ENCODE measurements at regions not wholly inside any gene's neighbourhood (a gene's known extent, or its start where the extent isn't known, plus 50 kb on each side); places are given as distances from the start of the nearest gene placed in this dataset.

DNA sequence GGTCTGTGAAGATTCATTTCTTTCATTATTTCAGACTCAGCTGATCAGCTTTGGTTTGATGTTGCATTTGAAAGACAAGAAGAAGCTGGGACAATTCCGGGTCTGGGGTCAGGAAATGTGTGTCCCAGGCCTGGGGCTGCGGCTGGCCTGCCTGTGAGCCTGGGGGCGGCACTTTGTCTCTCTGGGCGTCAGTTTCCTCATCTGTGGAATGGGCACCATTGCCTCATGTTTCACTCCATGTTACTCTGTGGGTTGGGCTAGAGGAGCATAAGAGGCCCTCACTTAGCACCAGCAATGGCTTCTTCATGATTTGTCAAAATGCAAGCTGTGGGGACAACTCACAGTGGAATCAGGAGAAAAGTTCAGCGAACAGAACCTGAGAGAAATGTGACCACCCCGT, 570.1 kb downstream of the VRK1 start:
- DNase-seq, result no peak

DNA sequence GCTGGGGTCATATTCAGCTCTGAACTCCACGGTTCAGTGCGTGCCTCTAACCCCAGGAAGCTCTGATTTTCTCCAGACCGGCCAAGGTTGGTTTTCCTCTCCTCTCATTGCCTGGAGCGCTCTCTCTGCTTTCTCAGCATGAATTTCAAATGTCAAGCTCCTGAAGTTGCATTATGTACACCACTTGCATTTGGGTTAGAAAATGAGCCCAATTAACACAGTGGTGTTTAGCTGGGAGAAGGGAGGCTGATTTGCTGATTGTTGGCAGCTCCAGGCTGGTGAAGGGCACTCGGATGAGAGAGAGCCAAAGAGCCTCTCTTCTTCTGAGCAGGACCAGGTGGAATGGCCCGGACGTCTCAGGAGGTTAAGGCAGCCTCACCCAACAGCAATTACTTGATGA, 570.9 kb downstream of the VRK1 start:
- no peak for DNase-seq

DNA sequence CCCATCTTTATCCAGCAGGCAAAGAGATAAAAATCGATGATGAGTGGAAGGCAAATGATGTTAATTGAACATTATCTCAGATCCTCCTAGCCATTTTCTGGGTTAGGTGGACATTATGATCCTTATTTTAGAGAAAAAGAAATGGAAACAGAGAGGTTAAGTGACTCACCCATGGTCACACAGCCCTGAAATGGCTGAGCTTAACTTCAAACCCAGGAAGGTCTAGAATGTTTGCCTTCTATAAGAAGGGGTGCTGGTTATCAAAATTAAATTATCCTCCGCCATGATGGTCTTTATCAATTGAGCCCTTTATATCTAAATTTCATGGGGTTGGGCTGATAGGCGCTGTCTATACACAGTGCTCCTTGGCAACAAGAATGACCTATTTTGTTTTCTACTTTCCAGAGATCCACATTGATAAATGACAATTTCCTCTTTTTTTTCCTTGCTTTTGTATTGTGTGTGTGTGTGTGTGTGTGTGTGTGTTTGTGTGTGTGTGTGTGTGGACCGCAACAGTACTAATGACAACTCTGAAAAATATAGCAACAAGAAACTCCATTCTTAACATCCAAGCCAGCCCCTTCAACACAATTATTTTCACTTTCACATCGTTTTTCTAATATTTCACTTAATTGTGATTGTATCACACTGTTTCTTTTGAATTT, 571.9 kb downstream of the VRK1 start:
- no peak for DNase-seq

DNA sequence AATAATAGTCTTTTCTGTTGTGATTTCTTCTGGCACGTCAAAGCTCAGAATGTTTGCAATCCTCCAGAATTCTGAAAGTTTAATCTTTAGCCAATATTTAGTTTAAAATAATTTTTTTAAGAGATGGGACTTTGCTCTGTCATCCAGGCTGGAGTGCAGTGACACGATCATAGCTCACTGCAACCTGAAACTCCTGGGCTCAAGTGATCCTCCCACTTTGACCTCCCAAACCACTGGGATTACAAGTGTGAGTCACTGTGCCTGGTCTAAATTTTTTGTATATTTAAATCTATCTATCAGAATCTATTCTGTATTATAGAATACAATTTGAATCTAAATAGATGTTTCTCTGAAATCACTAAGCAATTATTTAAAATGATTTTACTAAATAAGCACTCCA, 572.7 kb downstream of the VRK1 start:
- DNase-seq, result no peak

DNA sequence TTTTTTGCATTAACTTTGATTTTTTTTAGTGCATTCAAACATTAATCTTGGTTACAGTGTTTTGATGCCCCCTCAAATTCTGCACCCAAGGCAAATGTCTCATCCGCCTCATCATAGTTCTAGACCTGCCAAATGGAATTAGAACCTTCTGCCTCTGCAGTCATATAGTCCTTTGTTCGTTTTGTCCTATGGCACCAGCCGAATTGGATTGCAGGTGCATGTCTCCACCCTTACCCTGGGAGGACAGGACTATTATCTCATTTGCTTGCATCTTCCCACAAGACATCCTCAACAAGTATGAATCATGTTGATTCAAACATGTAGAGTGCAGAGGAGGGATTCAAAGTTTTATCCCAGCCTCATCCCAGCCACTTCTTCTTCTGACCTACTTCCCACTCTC, 579.1 kb downstream of the VRK1 start:
- DNase-seq, result no peak

DNA sequence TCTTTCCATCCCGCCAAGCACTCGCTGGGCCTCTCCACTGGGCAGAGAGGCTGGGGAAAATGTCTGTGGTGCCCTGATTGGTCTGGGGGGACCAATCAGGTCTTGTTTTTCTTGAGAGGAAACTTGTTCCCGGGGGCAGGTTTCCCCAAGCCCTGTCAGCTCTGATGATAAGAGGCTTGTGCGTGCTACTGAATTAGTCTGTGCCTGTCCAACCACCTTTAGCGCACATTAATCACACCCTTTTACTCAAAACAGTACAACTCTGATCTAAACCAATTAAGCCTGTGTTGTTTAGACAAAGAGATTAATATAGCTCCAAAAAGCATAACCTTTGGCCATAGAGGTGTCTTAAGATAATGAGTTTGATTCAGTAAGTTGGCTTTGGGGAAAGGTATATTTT, 580.4 kb downstream of the VRK1 start:
- DNase-seq, result no peak

DNA sequence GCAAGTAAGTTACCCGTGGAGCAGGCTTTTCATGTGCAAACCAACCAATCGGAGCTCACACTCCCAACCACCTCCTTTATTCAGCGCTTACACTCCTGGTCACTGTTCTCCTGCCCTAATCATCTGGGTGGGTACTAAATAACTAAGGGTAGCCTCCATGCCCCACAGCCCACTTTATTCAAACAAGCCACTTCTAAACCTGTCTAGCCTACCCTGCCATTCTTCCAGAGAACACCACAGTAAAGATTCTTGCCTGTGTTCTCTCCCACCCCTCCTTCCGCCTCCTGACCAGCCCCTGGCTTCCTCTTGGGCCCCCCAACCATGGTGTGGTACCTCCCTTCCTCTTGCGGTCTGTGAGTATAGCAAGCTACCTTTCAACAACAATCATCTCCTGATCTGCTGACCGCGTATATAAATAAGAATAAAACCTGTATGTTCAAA, 581.9 kb downstream of the VRK1 start:
- no peak for DNase-seq

DNA sequence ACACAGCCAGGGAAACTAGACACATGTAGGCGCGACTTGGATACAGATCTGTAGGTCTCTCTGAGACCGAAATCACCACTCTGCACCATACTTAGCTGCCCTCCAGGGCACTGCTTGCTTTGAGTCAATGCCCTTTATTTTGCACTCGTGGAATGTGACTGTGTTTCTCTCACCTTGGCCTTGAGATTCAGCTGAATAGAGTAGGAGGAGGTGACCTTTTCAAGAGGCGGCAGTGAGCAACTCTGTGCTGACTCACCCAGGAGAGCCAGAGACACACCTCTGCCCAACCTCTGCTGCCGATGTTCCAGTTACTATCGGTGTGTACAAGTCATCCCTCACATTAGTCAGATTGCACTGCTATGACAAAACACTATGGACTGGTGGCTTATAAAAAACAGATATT, 583.4 kb downstream of the VRK1 start:
- DNase-seq, result no peak

DNA sequence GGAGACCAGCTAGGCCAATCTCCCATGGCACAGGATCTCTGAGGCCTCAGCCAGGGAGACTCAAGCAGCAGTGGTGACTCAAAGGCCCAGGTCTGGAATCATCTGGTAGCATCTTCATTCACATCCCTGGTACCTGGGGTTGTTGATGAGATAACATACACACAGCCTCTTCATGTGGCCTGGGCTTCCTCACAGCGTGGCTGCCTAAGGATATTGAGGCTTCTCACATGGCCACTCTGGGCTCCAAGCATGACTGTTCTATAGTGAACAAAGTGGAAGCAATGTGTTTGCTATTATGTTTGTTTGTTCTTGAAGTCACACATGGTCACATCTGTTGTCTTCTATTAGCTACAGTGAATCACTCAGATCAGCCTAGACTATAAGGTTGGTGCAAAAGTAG, 584.1 kb downstream of the VRK1 start:
- DNase-seq, result no peak

DNA sequence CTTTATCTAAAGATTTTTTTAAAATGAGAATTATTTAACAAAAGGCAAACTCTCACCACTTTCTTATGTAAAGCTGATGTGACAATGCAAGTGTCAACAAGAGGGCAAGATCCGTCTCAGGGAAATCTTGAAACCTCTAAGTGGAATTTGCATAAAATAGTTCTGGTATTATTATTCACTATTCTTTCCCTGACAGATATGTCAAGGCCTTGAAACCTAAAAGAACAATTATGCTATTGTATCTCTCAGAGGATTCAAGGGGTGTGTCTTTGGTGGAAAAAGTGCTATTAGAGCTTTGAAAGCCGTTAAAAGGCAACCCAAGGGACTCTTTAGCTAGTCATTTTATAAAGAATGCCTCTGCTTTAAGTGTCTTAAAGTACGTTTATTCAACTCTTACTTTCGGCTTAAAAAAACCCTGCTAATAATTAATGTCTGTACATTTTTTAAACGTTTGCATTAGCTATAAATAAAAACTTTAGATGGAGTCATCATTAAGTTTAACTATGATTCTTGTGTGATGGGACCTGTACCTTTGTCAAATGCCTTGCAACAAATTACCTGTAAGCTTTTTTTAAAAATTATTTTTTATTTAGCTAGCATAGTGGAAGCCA, 585.5 kb downstream of the VRK1 start:
- no peak for DNase-seq

DNA sequence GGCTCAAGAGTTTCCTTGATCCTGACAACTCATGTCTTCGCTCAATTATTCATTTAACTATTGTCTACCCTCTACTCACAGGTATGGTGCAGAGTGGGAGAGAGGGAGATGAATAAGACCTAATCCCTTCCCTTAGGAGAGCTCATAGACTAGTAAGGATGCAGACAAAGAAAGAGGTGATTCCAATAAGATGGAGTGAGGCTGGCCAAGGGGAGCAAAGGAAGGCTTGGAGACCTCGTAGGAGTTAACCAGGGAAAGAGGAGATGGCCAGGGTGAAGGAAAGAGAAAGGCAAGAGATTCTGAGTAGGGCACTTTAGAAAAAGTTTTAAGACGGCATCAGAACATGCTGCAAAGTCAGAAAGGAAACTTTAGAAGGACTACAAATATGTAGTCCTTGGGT, 588.5 kb downstream of the VRK1 start:
- DNase-seq, result no peak

DNA sequence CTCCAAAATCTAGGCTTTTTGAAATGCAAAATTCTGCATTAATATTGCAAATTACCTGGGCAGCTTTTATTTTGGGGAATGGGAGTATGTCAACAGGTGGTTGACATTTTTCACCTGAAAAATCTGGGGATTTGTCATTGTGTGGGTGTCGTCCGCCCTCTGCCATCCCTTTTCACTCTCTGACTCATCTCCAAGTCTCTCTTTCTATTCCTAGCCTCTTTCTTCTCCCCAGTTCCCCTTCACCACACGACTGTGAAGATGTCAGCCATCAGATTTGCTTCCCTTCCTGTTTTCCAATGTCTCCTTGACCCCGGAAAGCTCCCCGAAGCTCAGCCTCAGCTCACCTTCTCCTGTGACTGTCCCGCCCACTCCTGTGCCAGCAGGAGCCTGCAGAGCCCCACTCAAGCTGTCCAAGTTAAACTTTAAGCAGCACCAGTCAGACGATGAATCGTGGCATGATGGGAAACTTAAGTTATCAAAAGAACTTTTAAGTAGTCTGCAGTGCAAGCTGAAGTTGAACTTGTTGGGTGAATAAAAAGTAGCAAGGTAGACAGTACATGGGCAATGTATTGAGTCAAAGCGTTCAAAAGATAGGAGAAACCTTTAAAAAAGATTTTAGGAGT, 590.2 kb downstream of the VRK1 start:
- DNase-seq, result no peak

DNA sequence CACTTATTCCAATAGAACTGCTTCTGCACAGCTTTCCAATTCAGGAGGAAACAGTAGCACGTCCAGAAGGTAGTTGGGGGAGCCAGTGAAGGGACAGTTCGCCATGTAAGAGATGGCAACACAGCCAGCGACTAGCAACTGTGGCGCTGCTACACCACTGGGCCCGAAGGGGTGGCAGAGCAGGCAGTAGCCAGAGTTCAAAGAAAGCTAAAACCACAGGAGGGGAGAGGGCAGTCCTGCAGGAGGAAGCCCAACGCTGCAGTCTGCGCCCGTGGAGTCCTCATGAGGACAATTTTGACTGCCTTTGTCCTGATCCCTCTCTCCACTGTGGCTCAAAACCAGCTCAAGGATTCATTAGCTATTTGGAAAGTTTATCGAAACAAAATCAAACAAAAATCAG, 591.2 kb downstream of the VRK1 start:
- DNase-seq, result no peak

DNA sequence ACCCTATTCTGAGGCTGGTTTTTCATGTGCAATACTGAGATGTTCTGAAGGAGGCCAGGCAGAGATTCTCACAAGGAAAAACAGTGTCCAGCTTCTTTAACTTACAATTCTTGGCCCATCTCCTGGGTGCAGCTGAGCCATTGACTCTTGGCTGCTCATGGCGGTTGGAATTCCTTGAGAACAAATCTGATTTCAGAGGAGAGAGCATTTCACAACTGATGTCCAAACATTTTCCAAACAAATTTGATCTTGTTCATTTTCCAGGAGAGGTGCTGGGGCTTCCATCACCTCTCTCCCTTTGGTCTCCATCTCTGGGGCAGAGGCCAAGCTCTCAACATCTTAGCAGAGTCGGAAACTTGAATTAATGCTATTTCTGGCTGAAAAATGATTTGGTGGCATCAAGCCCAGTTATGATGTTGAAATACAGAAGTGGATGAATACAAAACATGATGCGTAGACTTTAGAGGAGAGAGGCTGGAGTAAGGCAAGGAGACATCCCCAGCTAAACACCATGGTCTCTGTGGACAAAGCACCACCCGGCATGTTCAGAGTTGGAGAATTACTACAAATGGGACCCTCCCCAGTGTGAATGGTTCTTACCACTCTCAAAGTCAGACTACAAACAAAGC, 593.0 kb downstream of the VRK1 start:
- no peak for DNase-seq

DNA sequence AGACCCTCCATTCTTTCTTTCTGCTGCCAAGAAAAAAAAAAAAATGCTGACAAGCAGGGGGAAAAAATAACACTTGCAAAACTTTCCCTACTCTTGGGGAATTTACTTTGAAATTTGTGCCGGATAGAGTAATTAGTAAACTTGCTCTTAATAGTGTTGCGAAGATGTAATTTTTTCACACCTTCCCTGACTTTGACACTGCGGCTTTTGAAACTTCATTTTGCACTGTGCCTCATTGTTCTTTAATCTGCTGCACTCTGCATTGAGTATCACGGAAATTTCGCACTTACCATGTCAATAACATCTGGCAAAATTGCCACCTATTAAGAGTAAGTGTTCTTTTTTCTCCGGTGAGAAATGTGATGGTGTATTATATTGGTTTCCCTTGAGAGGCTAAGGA, 596.1 kb downstream of the VRK1 start:
- DNase-seq, result no peak

DNA sequence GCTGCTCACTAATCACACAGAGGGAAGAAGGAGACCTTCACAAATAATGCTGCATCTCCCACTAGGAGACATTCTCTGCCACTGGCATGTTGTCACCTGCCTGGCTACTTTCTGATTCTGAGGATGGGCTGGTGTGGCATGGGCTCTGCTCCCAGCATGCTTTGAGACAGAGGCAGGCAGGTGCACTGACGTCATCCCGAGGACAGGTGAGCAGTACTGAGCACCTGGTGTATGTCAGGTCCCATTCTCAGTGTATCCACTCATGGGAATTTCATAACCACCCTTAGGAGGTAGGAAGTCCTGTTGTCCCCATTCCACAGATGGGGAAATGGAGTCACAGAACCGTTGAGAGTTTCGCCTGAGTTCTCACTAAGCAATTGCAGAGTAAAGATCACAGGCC, 597.9 kb downstream of the VRK1 start:
- DNase-seq, result no peak

DNA sequence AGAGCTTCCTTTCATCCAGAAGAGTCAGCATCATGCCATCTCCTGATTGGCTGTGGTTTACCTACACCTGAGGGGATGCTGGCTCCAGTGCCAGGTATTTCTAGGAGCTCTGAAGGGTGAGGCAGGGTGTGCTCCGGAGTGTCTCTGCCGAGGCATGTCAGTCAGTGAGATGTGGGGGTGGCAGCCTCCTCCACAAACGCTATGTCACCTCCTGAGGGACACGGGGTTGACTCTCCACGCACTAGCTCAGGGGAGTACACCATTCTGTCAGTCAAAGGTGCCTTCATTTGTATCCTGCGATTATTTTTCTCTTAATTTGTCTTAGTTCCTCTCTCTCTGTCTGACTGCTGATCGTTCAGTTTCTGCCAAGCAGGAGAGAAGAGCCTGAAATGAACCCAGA, 604.5 kb downstream of the VRK1 start:
- DNase-seq, result no peak

DNA sequence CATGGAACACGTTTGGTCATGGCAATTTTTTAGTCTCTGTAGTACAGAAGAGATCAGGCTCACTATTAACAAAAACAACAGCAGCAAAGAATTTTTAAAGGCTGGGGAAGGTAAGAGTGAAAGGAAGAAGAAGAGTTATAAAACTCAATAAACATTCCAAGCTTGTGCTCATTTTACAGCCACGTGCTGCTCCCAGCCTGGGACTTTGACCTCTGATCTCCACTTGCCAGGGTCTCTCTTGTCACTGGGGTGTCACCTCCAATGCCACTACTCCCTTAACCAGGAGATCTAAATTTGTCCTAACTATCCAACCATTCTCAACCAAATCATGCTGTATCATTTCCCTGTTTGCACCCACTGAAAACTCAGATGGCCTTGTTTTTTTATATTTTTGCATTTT, 605.1 kb downstream of the VRK1 start:
- DNase-seq, result no peak

DNA sequence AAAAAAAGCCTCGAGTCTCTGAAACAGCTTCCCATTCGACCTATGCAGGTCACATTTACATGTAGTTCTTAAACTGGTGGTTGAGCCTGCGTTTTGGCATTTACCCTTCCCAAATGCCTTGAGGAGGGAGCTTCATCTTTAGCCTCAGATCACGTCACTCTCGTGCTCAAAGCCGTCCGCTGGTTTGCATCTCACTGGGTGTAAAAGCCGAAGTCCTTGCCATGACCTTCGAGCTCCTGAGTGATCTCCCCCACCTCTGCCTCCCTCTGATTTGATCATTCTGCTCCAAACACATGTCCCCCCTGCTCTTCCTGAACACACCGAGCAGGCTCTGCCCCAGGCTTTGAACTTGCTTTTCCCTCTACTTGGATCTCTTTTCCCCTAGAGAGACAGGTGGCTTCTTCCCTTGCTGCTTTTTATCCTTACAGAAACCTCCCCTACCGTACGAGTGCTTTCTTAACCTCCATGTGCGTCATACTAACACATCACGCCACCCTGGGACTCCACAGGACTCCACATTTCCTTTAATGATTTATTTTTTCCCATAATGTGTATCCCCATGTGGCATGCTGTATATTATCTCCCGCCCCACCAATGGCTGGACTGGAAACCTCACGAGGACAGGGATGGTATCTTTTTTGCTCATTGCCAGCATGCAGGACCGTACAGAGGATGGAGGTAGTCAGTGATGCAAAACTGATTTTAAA, 610.7 kb downstream of the VRK1 start:
- no peak for DNase-seq

DNA sequence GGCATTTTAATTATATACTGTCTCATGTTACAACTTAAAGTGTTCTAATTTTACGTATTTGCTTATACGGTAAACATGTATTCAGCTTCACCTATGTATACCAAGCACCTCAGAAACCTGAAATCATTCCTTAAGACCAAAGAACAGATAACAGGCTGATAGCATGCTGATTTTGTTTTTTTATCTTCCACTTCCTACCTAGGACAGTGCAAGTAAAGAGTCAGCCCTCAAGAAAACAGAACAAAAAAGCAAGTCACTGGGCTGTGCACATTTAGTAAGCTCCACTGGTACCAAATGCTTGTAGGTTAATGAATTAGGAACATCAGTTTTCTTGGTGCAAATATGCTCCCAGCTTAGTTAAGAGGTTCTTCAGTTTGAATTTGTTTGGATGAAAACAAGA, 611.3 kb downstream of the VRK1 start:
- DNase-seq, result no peak

DNA sequence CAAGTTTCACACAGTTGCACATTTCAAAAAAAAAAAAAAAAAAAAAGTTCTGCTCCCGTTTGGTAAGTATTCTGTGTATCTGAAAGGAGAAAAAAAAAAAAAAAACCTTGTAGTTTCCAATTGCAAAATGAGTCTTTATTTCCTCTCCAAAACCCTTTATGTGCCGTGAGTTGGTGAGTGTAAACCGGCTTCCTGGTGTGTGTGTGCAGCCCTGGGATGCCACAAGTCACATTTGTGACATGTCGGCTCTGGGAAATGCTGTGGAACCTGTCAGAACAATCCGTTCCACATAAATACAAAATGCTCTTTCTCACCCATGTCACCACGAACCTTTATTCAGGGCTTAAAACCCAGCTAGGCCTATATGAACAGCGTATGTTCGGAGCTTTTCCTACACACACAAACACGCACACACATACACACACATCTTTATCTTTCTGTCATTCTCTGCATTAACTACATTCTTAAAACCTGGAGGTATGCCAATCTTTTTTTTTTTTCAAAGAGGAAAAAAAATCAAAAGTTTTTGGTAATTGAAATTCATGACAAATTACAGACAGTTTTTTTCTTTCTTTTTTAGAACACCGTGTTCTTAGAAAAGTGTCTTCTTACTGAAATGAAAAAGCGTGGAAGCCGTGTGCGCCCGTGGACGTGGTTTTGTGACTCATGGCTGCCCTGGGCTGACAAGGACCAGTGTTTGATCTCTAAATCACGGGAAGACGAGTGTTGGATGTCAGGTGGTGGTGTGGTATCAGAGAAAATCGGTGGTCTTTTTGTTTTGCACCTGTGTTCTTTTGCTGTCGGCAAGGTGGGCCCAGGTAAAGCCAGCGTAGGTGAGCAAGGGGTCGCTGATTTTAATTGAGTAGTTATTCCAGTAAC, 612.0 kb downstream of the VRK1 start:
- DNase-seq, result no peak
